GM23248 (cell line): ENCODE measurements at regions not wholly inside any gene's neighbourhood (a gene's known extent, or its start where the extent isn't known, plus 50 kb on each side); places are given as distances from the start of the nearest gene placed in this dataset.

Source experiments
- EZH2 ChIP-seq: fragments of 200-600 bp; sonication (generic); IDR thresholded peaks from 2 replicates; pipeline ENCODE4 v1.6.1; 2018; ENCODE audit warnings: antibody characterized with exemption, mild to moderate bottlenecking; ENCODE audit not compliant: insufficient read depth, poor library complexity, severe bottlenecking
- EZH2phosphoT487 ChIP-seq: fragments of 200-600 bp; sonication (generic); IDR thresholded peaks from 2 replicates; pipeline ENCODE4 v1.6.1; 2018; ENCODE audit warnings: antibody characterized with exemption, moderate library complexity, mild to moderate bottlenecking, low read depth; ENCODE audit not compliant: insufficient read depth

DNA sequence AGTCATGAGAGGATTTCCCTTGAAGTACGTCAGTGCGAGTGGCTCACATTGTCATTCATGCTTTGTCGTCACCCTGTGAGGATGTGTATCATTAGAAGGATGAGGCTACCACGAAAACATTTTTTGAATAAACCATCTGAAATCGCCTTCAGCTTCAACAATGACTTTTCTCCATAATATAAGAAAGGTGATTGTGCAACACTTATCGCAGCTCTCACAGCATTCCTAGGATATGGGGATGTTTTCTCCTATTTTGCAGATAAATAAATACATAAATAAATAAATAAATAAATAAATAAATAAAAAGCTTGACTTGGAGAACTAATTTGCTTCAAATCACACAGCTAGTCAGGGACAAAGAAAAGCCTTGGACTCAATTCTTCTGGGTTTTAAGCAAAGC is 326.5 kb downstream of the FOXA2 start:
- no peak for TF ChIP-seq EZH2
- TF ChIP-seq EZH2phosphoT487: no peak
